GM12875 (cell line): ENCODE measurements at regions not wholly inside any gene's neighbourhood (a gene's known extent, or its start where the extent isn't known, plus 50 kb on each side); places are given as distances from the start of the nearest gene placed in this dataset.

Experiments used
- H3K4me3 ChIP-seq: one replicate; pipeline ENCODE4 v1.5.1; 2011; ENCODE audit warnings: low read depth, low read length, control low read depth
- CTCF ChIP-seq: IDR thresholded peaks from 2 replicates; pipeline ENCODE4 v1.5.1; 2011; ENCODE audit warnings: low read depth, mild to moderate bottlenecking, control low read depth, inconsistent platforms, low read length, moderate library complexity, borderline replicate concordance; ENCODE audit not compliant: insufficient read depth

- no peak for TF ChIP-seq CTCF
These were observed 364.3 kb upstream of the TOM1L1 start for GRCh38 chr17:54536306-54536705.

DNA sequence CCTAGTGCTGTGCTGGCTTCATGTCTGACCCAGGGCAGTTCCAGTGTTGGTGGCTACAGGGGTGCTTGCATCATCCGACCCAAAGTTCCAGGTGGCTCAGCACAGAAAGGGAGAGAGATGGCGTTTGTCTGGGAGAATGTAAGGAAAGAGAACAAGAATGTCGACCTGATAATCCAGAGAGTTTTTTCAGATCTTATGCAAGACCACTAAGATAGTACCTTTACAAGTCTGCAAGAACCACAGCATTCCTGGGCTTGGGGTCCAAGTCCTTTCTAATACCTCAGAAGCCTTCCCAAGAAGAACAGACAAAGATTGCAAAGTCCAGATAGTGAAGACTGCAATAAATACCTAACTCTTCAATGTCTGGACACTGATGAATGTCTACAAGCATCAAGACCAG is 363.0 kb upstream of the TOM1L1 start:
- H3K4me3 ChIP-seq = no peak overlapping the region
- no peak for TF ChIP-seq CTCF

More at GRCh38 chr17:54536306-54536705, 364.3 kb upstream of the TOM1L1 start:
- no peak overlapping the region for H3K4me3 ChIP-seq

- H3K4me3 ChIP-seq = no peak overlapping the region
- no peak for TF ChIP-seq CTCF
These were observed 356.4 kb upstream of the TOM1L1 start for GRCh38 chr17:54544249-54544648.

DNA sequence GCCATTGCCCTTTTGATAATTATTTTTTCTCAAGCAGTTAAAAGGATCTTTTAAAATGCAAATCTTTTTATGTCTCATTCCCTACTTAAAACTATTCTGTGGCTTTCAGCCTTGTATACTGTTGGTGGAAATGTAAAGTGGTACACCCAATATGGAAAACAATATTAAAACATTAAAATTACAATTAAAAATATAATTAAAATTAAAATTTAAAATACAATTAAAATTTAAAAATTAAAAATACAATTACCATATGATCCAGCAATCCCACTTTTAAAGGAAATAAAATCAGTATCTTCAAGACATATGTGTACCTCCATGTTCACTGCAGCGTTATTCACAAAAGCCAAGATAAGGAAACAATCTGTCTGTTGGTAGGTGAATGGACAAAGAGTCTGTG is 340.8 kb upstream of the TOM1L1 start:
- TF ChIP-seq CTCF = no peak

GRCh38 chr17:54608634-54609155 is 292.0 kb upstream of the TOM1L1 start:
- H3K4me3 ChIP-seq = no peak overlapping the region
- TF ChIP-seq CTCF = no peak

More for the DNA sequence above, 340.8 kb upstream of the TOM1L1 start:
- no peak overlapping the region for H3K4me3 ChIP-seq

GRCh38 chr17:54620399-54620978 is 280.2 kb upstream of the TOM1L1 start:
- TF ChIP-seq CTCF = no peak
- no peak overlapping the region for H3K4me3 ChIP-seq

DNA sequence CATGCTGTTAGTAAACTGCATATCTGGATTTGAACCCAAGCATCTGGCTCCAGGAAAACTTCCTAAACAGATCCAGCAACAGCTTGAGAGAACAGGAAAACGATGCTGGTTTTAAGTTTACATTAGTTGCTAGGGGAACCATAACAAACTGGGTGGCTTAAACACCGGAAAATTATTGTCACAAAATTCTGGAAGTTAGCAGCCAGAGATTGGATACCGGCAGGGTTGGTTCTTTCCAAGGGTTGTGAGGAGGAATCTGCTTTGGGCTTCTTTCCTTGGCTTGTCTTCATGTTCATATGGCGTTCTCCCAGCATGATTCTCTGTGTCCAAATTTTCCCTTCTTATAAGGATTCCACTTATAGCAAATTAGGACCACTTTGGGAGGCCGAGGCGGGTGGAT is 276.9 kb upstream of the TOM1L1 start:
- H3K4me3 ChIP-seq = no peak overlapping the region
- TF ChIP-seq CTCF = no peak
